ENCODE measurements at regions not wholly inside any gene's neighbourhood (a gene's known extent, or its start where the extent isn't known, plus 50 kb on each side); places are given as distances from the start of the nearest gene placed in this dataset.

- TF ChIP-seq SIN3A (IDR thresholded peaks at IDR 0.05; ENCODE audit: borderline replicate concordance, insufficient read depth, low read length) (no peak), POLR2AphosphoS5 (IDR thresholded peaks at IDR 0.05; ENCODE audit: low read depth, low read length) (no peak), FOXP2 (optimal IDR thresholded peaks at IDR 0.05; ENCODE audit: borderline replicate concordance, extremely low read depth, extremely low read length, insufficient read depth) (no peak), TAF1 (IDR thresholded peaks at IDR 0.05; ENCODE audit: borderline replicate concordance, insufficient read depth, low read length) (no peak)
- TF ChIP-seq, protein P1, sequence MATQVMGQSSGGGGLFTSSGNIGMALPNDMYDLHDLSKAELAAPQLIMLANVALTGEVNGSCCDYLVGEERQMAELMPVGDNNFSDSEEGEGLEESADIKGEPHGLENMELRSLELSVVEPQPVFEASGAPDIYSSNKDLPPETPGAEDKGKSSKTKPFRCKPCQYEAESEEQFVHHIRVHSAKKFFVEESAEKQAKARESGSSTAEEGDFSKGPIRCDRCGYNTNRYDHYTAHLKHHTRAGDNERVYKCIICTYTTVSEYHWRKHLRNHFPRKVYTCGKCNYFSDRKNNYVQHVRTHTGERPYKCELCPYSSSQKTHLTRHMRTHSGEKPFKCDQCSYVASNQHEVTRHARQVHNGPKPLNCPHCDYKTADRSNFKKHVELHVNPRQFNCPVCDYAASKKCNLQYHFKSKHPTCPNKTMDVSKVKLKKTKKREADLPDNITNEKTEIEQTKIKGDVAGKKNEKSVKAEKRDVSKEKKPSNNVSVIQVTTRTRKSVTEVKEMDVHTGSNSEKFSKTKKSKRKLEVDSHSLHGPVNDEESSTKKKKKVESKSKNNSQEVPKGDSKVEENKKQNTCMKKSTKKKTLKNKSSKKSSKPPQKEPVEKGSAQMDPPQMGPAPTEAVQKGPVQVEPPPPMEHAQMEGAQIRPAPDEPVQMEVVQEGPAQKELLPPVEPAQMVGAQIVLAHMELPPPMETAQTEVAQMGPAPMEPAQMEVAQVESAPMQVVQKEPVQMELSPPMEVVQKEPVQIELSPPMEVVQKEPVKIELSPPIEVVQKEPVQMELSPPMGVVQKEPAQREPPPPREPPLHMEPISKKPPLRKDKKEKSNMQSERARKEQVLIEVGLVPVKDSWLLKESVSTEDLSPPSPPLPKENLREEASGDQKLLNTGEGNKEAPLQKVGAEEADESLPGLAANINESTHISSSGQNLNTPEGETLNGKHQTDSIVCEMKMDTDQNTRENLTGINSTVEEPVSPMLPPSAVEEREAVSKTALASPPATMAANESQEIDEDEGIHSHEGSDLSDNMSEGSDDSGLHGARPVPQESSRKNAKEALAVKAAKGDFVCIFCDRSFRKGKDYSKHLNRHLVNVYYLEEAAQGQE (IDR thresholded peaks at IDR 0.05; ENCODE audit: insufficient read depth in 1 of 2, low read depth in 2 of 2, low read length in 2 of 2): no peak
Measured at GRCh38 chr3:59380146-59380545, 330.3 kb upstream of the CFAP20DC start.

- TF ChIP-seq, protein P1 (IDR thresholded peaks at IDR 0.05; ENCODE audit: insufficient read depth in 1 of 2, low read depth in 2 of 2, low read length in 2 of 2): no peak
- TF ChIP-seq POLR2AphosphoS5 (IDR thresholded peaks at IDR 0.05; ENCODE audit: low read depth, low read length): no peak
- TF ChIP-seq TAF1 (IDR thresholded peaks at IDR 0.05; ENCODE audit: borderline replicate concordance, insufficient read depth, low read length): no peak
- TF ChIP-seq SIN3A (IDR thresholded peaks at IDR 0.05; ENCODE audit: borderline replicate concordance, insufficient read depth, low read length): no peak
- no peak for TF ChIP-seq FOXP2 (optimal IDR thresholded peaks at IDR 0.05; ENCODE audit: borderline replicate concordance, extremely low read depth, extremely low read length, insufficient read depth)
Measured at GRCh38 chr3:59374818-59375211, 325.0 kb upstream of the CFAP20DC start.

- TF ChIP-seq, protein P1 (IDR thresholded peaks at IDR 0.05; ENCODE audit: insufficient read depth in 1 of 2, low read depth in 2 of 2, low read length in 2 of 2): no peak
Measured at GRCh38 chr3:59374091-59374817, 324.4 kb upstream of the CFAP20DC start.

DNA sequence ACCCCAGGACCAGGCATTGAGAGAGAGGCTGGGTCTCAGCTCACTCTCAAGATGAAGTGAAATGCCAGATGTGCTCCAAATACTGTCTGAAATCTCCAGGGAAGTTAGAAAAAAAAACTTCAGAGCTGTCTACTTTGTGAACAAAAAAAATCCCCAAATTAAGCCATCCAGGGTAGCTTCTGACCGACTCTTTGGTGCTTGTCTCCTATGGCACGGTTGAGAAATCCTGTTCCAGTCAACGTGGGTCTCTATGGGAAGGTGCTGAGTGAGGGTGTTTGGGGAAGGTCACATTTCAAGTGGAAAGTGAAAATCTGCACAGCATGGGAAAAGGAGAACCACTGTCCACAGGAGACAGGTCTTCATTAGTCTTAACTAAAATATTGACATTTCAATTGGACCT lies 322.5 kb upstream of the CFAP20DC start:
- TF ChIP-seq, protein P1 (IDR thresholded peaks at IDR 0.05; ENCODE audit: insufficient read depth in 1 of 2, low read depth in 2 of 2, low read length in 2 of 2): no peak
- TF ChIP-seq SIN3A (IDR thresholded peaks at IDR 0.05; ENCODE audit: borderline replicate concordance, insufficient read depth, low read length): no peak
- no peak for TF ChIP-seq POLR2AphosphoS5 (IDR thresholded peaks at IDR 0.05; ENCODE audit: low read depth, low read length)
- no peak for TF ChIP-seq FOXP2 (optimal IDR thresholded peaks at IDR 0.05; ENCODE audit: borderline replicate concordance, extremely low read depth, extremely low read length, insufficient read depth)
- no peak for TF ChIP-seq TAF1 (IDR thresholded peaks at IDR 0.05; ENCODE audit: borderline replicate concordance, insufficient read depth, low read length)
